ENCODE measurements at regions not wholly inside any gene's neighbourhood (a gene's known extent, or its start where the extent isn't known, plus 50 kb on each side); places are given as distances from the start of the nearest gene placed in this dataset.

- no peak for DNase-seq
These were observed 95.7 kb upstream of the ARAP3 start for GRCh38 chr5:141777711-141778110.

- no peak for DNase-seq
These were observed 95.1 kb upstream of the ARAP3 start for GRCh38 chr5:141777130-141777529.

DNA sequence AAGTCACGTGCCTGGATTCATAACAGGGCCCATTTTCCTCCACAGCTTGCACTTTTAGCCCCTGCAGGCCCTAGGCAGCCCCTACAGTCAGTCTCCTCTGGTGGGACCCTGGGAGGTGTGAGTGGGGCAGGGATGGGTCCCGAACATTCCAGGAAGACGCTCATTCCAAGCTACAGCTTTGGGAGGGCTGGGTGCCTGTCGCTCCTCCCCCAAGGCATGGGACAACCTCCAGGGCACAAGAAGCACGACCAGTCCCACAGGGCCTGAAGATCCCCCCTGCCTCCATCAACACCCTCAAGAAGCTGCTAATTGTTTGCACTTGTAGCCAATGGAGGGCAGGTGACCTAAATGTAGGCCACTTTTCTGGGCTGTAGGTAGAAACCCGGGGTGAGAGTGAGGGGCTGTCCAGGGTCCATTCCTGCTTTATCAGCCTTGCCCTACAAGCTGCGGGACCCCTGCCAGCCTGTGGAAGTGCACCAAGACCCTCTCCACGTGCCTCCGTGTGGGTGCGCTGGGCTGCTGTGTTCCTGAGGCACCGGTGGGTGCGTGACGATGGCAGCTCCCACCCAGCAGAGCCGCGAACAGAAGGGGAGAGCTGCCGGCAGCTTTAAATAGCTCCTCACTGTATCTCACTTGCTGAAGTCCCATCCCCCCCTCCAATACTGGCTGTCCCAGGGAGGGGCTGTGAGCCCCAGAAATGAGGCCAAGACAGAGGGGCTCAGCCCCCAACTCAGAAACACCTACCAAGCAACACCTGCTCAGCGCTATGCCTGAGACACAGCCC, 91.9 kb upstream of the ARAP3 start:
- no peak for DNase-seq

- no peak for DNase-seq
These were observed 90.3 kb upstream of the ARAP3 start for GRCh38 chr5:141772281-141772680.

DNA sequence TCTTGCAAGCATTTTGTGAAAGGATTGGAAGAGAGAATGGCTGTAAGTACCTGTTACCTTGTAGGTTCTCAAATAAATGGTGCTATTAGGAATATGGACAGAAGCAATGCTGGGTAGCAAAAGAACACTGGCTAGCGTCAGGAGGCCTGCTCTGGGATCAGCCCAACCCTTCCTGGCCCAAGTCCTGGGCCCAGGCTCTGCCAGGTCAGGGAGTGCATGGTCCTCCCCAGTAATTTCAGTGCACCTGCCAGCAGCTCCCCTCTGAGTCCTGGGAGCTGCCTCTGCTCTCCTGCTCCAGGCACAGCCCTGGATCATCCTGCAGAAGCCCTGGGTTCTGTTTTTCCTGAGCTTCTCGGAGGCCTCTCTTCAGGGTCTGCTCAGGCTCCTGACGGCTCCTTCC, 89.5 kb upstream of the ARAP3 start:
- no peak for DNase-seq

DNA sequence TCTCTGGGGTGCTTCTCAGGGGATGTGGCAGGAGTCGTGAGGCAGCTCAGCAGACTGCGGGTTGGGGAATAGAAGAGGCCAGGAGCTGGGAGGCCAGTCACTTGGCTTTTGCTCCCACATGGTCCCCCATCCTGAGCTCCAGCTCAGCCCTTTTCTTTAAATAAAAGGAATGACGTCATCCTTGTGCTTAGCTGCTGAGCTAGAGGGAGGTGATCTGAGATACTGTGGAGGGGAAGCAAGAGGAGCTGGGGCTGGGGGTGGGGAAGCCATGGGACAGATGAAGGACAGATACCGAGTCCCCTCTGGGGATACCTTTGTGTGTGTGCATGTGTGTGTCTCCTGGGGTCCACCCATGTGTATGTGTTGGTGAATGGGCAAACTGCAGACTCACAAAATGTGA, 89.0 kb upstream of the ARAP3 start:
- no peak for DNase-seq

- no peak for DNase-seq
These were observed 87.6 kb upstream of the ARAP3 start for GRCh38 chr5:141769671-141770070.

DNA sequence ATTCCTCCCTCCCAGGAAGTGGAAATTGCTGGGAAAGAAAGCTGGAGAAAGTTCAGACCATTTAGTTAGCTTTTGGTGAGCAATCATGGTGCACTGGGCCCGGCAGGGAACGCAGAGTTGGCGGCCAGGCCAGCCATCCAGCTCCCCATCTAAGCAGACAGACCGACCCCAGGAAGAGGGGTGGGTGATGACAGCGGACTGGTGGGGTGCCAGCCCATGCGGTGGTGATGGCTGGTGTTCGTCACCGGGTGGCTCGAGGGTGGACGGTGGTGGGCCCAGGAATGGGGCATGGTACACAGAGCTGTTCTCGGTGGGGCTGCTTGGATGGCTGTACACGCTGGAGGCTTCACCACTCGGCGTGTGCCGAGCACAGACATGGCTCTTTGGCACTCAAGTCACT, 85.6 kb upstream of the ARAP3 start:
- no peak for DNase-seq

DNA sequence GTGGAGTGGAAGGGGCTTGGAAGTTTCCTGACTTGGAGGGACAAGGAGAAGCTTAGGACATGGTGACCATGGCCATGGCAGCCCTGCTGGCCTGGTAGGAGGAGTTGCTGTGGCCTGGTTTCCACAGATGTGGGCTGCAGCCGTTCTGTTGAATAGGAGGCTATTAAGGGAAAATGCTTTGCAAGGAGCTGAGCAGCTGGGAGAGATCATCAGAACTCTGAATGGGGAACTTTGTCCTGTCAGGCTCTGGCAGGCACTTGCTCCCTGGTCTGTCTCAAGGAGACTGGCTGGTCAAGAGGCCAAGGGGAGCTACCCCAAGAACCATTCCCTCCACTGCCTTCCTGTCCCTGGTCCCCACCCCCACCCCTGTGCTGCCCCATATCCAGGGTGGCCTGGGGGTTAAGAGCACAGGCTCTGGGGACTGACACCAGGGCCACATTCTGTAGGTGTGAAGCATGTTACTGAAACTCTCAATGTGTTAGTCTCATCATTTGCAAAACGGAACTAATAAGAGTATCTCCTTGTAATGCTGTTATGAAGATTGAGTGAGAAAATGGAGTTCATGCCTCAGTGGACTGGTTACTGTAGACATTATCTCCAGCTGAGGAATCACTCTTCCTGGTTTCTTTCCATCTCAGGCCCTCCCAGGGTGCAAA, 84.0 kb upstream of the ARAP3 start:
- no peak for DNase-seq

GRCh38 chr5:141763541-141763940, 81.5 kb upstream of the ARAP3 start:
- no peak for DNase-seq

- DNase-seq, result no peak
These were observed 80.8 kb upstream of the ARAP3 start for GRCh38 chr5:141762790-141763368.

DNA sequence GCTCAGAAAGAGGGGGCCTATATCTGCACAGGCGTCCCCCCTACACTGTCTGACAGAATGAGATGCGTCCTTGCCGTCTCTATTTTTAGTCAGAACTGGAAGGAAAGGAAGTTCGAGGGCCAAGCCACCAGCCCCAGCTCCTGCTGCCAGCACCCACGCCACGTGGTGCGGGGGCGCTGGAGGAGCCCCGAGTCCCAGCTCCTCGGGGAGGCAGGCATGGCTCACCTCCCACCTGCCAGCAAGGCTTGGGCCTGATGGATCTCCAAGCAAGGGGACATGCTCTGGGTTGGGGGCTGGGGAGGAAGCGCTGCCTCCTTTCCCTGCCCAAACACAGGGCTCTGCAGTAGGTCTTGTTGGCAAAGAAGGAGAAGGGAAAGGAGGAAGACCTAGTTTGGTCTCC, 80.3 kb upstream of the ARAP3 start:
- DNase-seq, result no peak

- no peak for DNase-seq
These were observed 78.7 kb upstream of the ARAP3 start for GRCh38 chr5:141760753-141761152.

GRCh38 chr5:141760193-141760592, 78.2 kb upstream of the ARAP3 start:
- no peak for DNase-seq

DNA sequence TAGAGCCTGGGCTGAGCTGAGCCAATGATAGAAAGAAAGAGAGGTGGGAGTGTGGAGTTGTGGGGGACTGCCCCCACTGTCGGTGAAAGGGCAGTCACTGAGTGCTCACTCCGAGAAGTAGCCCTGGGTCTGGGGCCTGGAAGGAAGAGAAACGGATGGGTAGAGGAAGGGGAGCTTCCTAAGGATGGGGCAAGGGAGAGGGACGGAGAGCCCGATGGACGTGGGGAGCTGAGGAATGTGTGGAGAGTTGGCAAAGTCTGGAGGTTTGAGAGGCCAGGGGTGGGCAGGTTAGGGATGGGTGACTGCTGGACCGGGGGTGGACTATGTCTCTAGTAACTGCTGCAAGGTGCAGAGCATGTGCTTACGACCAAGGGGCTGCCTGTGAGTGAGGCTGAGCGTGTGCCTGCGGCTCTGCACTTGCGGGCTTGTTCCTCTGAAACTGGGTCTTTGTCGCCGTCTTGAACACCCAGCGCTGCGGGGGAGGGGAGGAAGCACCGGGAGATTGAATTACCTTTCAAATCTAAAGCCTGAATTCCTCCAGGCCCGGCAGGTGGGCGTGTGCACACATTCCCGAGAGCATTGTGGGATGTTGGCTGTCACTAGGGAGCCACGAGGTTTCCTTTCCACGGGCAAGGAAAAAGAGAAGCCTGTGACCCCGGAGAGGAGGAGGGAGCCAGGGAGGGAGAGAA, 76.4 kb upstream of the ARAP3 start:
- DNase-seq, result no peak

- no peak for DNase-seq
These were observed 75.4 kb upstream of the ARAP3 start for GRCh38 chr5:141757402-141757801.

GRCh38 chr5:141756196-141756595, 74.2 kb upstream of the ARAP3 start:
- DNase-seq, result no peak

DNA sequence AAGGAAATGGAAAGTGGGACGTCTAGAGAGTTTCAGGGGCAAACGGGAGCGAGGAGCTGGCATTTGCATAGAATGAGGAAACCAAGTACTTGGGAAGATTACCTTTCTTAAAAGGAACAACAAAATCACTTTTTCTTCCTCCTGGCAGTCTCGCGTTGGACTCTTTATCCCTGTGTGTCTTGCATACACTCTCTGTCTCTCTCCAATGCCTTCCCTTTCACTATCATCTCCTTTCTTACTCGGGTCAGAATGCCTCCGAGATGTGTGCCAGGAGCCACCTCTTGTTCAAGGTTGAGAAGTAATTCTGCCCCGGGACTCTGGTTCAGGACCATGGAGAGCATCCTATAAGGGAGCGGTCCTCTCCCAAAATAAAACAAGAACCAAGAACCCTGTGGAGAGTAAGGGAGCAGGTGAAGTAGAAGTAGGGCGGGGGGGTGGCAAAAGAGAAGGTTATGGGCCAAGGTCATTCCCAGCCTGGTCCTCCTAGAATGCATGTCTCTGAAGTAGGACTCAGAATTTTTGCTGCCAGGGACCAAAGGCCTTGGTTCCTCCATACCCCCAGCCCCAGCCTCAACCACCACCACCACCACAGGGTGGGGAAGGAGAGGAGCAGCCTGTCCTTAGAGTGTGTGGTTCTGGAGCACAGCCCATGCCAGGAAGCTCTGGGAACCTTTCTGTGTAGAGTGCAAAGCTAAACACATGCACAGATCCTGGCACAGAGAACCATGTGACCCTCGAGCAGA, 72.1 kb upstream of the ARAP3 start:
- no peak for DNase-seq

DNA sequence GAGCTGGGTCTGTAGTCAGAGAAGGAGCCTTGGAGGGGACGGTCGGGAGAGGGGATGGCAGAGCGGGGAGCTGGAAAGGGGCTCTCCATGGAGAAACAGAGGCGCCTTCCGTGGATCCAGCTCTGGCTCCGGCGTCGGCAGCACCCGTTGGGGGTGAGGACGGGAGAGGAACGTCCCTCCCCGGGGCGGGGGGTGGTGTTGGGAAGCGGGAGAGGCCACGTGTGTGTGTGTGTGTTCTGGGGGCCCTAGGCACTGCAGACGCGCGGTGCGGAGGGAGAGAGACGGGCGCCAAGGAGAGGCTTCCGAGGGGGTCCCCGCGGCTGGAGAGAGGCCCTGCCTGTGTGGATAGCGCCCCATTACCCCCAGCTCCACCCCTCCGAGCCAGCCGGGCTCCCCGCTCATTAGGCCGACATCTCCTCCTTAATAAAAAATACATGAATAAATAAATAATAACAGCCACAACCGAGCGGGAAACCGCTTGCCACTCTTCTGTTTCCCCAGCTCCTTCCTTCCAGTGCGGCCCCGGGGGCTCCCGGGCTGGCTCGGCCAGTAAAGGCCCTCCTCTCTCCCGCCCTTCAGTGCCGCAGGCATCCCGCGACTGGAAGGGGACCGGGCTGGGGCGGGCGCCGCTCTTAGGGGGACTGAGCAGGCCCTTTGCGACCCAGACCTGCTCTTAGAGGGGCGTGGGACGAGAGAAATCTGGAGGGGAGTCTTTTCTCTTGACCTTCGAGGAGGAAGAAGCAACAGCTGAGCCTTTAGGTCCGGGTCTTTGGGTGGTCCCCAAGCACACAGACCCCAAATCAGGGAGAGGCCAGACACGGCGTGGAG, 71.3 kb upstream of the ARAP3 start:
- DNase-seq, result no peak

- no peak for DNase-seq
These were observed 65.4 kb upstream of the ARAP3 start for GRCh38 chr5:141747152-141748141.

DNA sequence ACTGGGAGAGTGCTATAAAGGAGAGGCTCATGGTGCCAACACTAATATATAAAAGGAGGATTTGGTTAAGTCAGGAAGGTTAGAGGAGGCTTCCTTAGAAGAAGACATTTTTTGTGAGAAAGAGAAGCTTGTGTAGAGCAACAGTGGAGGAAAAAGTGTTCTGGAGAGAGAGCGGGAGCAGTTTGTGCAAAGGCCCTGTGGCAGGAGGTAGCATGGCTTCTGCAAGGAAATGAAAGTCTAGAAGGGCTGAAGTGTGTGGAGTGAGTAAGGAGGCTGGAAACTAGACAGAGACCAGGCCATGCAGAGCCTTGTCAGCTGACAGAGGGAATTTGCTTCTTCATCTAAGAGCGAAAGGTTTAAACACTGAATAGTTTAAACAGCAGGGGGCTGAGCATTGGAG, 64.4 kb upstream of the ARAP3 start:
- DNase-seq, result no peak

All from T1000 (cell line).